ENCODE measurements at regions not wholly inside any gene's neighbourhood (a gene's known extent, or its start where the extent isn't known, plus 50 kb on each side); places are given as distances from the start of the nearest gene placed in this dataset.

GRCh38 chr2:211204456-211204855 lies 648.1 kb downstream of the CPS1 start:
- Histone ChIP-seq H3K4me1 (replicated peaks in 1 of 4; ENCODE audit: control insufficient read depth in 3 of 4, insufficient read depth in 4 of 4, low read length in 3 of 4) (no peaks in the 10 kb centered on the region), H3K27me3 (replicated peaks in 1 of 4; ENCODE audit: control insufficient read depth in 3 of 4, extremely low read depth in 1 of 4, insufficient read depth in 3 of 4, low read length in 3 of 4) (no peaks in the 10 kb centered on the region), H3K36me3 (ENCODE audit: control insufficient read depth in 2 of 4, insufficient read depth in 4 of 4, low read length in 3 of 4) (no peaks in the 10 kb centered on the region), H4K91ac (replicated peaks; ENCODE audit: insufficient read length, low read length) (no peak overlapping the region), H3K9ac (replicated peaks in 1 of 4; ENCODE audit: extremely low read depth in 1 of 4, low read depth in 3 of 4, low read length in 3 of 4) (no peak overlapping the region), H2AFZ (ENCODE audit: low read length) (no peak overlapping the region), H3K79me2 (ENCODE audit: control insufficient read depth in 1 of 2, insufficient read depth in 2 of 2, low read length in 2 of 2) (no peaks in the 10 kb centered on the region), H3K18ac (ENCODE audit: extremely low read depth, low read length) (no peak overlapping the region), H3K56ac (replicated peaks; ENCODE audit: insufficient read length, low read depth, low read length) (no peak overlapping the region), H3K14ac (ENCODE audit: insufficient read length) (no peak overlapping the region), H2AK5ac (ENCODE audit: low read depth, low read length) (no peak overlapping the region), H2BK120ac (replicated peaks; ENCODE audit: low read depth, low read length) (no peak overlapping the region), H2BK12ac (ENCODE audit: low read depth, low read length) (no peak overlapping the region), H3K27ac (ENCODE audit: low read depth, low read length) (no peak overlapping the region), H4K20me1 (replicated peaks in 1 of 2; ENCODE audit: control insufficient read depth in 1 of 2, insufficient read depth in 2 of 2, low read length in 2 of 2) (no peaks in the 10 kb centered on the region), H3K4me2 (ENCODE audit: insufficient read depth in 1 of 2, low read depth in 2 of 2, low read length in 2 of 2) (no peak overlapping the region), H4K8ac (ENCODE audit: extremely low read depth, insufficient read depth, low read length) (no peak overlapping the region), H3K79me1 (ENCODE audit: low read depth, low read length) (no peaks in the 10 kb centered on the region), H3K23me2 (ENCODE audit: low read depth, low read length) (no peaks in the 10 kb centered on the region), H3K4ac (replicated peaks; ENCODE audit: insufficient read length, low read depth, low read length) (no peak overlapping the region), H3K23ac (ENCODE audit: insufficient read length) (no peak overlapping the region), H4K5ac (ENCODE audit: insufficient read length, low read depth, low read length) (no peak overlapping the region), H3K9me3 (ENCODE audit: insufficient read depth in 2 of 2, low read depth in 1 of 2, low read length in 1 of 2) (no peaks in the 10 kb centered on the region), H2BK15ac (ENCODE audit: low read length) (no peak overlapping the region), H2BK5ac (ENCODE audit: low read depth, low read length) (no peak overlapping the region), H3K4me3 (ENCODE audit: extremely low read depth in 1 of 4, insufficient read depth in 2 of 4, low read depth in 3 of 4, low read length in 4 of 4) (no peak overlapping the region), H2BK20ac (ENCODE audit: low read length) (no peak overlapping the region)
- FAIRE-seq (no peak), DNase-seq (ENCODE audit: low read depth in 1 of 2, low spot score in 2 of 2) (no peak)
- POLR2A ChIA-PET (ENCODE audit: partially characterized antibody), result no interaction called here
- no peak for TF ChIP-seq SP1 (IDR thresholded peaks at IDR 0.05; ENCODE audit: low read depth, low read length)
- no peak for TF ChIP-seq CTBP2 (IDR thresholded peaks at IDR 0.05; ENCODE audit: borderline replicate concordance, insufficient read depth, insufficient read length, low read length)
- no peak for TF ChIP-seq BRCA1 (IDR thresholded peaks at IDR 0.05; ENCODE audit: low read depth, low read length)
- no peak for TF ChIP-seq CBX5 (IDR thresholded peaks at IDR 0.05; ENCODE audit: low read depth, low read length)
- TF ChIP-seq ASH2L (IDR thresholded peaks at IDR 0.05; ENCODE audit: low read length), result no peak
- TF ChIP-seq JUND (IDR thresholded peaks at IDR 0.05; ENCODE audit: low read length), result no peak
- TF ChIP-seq RFX5 (IDR thresholded peaks at IDR 0.05; ENCODE audit: borderline replicate concordance, low read depth, low read length), result no peak
- no peak for TF ChIP-seq TAF7 (optimal IDR thresholded peaks at IDR 0.05; ENCODE audit: borderline replicate concordance, low read depth, low read length)
- no peak for TF ChIP-seq RBBP5 (IDR thresholded peaks at IDR 0.05; ENCODE audit: borderline replicate concordance, low read depth, low read length)
- TF ChIP-seq GTF2F1 (IDR thresholded peaks at IDR 0.05; ENCODE audit: borderline replicate concordance, low read depth, low read length), result no peak
- TF ChIP-seq CHD2 (IDR thresholded peaks at IDR 0.05; ENCODE audit: low read length), result no peak
- 89% methylated on average over 2 of the region's 2 CpGs; no CpG with 5 or more reads in 1 of the 2 experiments for WGBS, 2 experiments (ENCODE audit: extremely low coverage in 1 of 2, insufficient coverage in 1 of 2, insufficient read length in 1 of 2, insufficient replicate concordance in 2 of 2, low coverage in 1 of 2, low lambda C conversion rate in 2 of 2, missing lambda C conversion rate in 1 of 2)
- CTCF ChIA-PET (ENCODE audit: partially characterized antibody), result interaction anchor here (1.9 kb wide), 1 partner anchor 10 kb away, joined by 5 read pairs; no protein-coding TSS in a partner anchor
